ENCODE measurements at regions not wholly inside any gene's neighbourhood (a gene's known extent, or its start where the extent isn't known, plus 50 kb on each side); places are given as distances from the start of the nearest gene placed in this dataset.
A peak's percentile ranks its signal among the peaks of the same experiment; 100 is the strongest.

DNA sequence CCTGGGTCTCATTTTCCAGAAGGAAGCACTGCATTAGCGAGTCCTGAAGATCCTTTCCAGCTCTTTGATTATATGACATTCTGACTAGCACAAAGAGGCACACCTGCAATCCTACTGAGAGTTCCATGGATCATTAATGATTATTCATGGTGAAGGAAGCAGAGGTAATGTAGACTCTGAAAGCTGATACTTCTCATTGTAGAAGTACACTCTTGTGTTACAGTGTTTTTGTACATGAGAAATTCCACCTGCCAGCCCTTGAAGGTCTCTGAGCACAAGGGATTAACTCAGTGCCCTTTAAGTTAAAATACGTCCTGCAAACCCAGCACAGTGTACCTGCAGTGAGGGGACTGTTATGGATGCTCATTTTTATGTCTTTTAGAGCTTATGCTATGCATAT, 558.8 kb upstream of the FBXO33 start:
- H3K36me3 ChIP-seq (ENCODE audit: control insufficient read depth, insufficient read depth, low read length): no peaks in the 10 kb centered on the region
- ChIA-PET CTCF (no interaction called here), POLR2A (no interaction called here)
- no peaks in the 10 kb centered on the region for H3K4me1 ChIP-seq (ENCODE audit: control insufficient read depth, insufficient read depth, low read length)
- no peaks in the 10 kb centered on the region for H3K27me3 ChIP-seq (ENCODE audit: control insufficient read depth, insufficient read depth, low read length)
- TF ChIP-seq, protein P1, sequence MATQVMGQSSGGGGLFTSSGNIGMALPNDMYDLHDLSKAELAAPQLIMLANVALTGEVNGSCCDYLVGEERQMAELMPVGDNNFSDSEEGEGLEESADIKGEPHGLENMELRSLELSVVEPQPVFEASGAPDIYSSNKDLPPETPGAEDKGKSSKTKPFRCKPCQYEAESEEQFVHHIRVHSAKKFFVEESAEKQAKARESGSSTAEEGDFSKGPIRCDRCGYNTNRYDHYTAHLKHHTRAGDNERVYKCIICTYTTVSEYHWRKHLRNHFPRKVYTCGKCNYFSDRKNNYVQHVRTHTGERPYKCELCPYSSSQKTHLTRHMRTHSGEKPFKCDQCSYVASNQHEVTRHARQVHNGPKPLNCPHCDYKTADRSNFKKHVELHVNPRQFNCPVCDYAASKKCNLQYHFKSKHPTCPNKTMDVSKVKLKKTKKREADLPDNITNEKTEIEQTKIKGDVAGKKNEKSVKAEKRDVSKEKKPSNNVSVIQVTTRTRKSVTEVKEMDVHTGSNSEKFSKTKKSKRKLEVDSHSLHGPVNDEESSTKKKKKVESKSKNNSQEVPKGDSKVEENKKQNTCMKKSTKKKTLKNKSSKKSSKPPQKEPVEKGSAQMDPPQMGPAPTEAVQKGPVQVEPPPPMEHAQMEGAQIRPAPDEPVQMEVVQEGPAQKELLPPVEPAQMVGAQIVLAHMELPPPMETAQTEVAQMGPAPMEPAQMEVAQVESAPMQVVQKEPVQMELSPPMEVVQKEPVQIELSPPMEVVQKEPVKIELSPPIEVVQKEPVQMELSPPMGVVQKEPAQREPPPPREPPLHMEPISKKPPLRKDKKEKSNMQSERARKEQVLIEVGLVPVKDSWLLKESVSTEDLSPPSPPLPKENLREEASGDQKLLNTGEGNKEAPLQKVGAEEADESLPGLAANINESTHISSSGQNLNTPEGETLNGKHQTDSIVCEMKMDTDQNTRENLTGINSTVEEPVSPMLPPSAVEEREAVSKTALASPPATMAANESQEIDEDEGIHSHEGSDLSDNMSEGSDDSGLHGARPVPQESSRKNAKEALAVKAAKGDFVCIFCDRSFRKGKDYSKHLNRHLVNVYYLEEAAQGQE (IDR thresholded peaks at IDR 0.05; ENCODE audit: insufficient read depth in 1 of 2, low read depth in 2 of 2, low read length in 1 of 2): no peak
- no peak for TF ChIP-seq POLR2AphosphoS5 (IDR thresholded peaks at IDR 0.05; ENCODE audit: low read depth, low read length)
- TF ChIP-seq, protein P2, sequence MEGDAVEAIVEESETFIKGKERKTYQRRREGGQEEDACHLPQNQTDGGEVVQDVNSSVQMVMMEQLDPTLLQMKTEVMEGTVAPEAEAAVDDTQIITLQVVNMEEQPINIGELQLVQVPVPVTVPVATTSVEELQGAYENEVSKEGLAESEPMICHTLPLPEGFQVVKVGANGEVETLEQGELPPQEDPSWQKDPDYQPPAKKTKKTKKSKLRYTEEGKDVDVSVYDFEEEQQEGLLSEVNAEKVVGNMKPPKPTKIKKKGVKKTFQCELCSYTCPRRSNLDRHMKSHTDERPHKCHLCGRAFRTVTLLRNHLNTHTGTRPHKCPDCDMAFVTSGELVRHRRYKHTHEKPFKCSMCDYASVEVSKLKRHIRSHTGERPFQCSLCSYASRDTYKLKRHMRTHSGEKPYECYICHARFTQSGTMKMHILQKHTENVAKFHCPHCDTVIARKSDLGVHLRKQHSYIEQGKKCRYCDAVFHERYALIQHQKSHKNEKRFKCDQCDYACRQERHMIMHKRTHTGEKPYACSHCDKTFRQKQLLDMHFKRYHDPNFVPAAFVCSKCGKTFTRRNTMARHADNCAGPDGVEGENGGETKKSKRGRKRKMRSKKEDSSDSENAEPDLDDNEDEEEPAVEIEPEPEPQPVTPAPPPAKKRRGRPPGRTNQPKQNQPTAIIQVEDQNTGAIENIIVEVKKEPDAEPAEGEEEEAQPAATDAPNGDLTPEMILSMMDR (IDR thresholded peaks at IDR 0.05): no peak
- no peak for TF ChIP-seq SIN3A (IDR thresholded peaks at IDR 0.05; ENCODE audit: borderline replicate concordance, insufficient read depth, low read depth, low read length)
- TF ChIP-seq TCF7L2 (IDR thresholded peaks at IDR 0.05; ENCODE audit: low read depth, low read length): no peak
- H3K27ac ChIP-seq (ENCODE audit: low read length): no peak overlapping the region
- BruUV-seq (replicated peaks): no TSS peak
- ATAC-seq (no peak), DNase-seq (ENCODE audit: low read depth, low spot score) (no peak)
- in situ Hi-C loops (cut with HindIII; ENCODE audit: low pct_unique_long_range_greater_than_20kb, low sequenced_read_pairs): no loop called here
- H3K4me3 ChIP-seq (ENCODE audit: low read depth in 2 of 2, low read length in 2 of 2): no peak overlapping the region
- intact Hi-C loops (cut with micrococcal nuclease; ENCODE audit: unreplicated experiment): no loop called here
- H3K9me3 ChIP-seq (ENCODE audit: control insufficient read depth, insufficient read depth, low read depth, low read length): no peaks in the 10 kb centered on the region

DNA sequence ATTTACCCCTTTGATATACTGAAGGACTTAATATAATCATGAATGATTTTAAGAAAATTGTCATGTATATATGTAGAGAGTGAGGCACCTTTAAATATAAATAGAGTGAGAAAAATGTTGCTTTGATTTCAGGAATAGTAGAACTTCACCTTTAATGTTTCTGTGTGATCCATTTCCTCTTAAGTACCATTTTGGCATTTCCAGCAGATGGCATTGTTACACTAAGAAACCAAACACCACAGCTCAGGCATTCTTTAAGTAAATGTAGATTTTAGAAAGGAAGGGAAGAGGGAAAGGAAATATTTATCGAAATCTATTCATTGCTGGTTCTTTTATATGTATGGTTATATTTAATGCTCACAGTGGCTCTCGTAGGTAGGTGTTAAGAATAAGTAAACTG, 556.7 kb upstream of the FBXO33 start:
- ATAC-seq (no peak), DNase-seq (ENCODE audit: low read depth, low spot score) (peak; percentile 5)
- no TSS peak for BruUV-seq (replicated peaks)
- TF ChIP-seq, protein P1 (IDR thresholded peaks at IDR 0.05; ENCODE audit: insufficient read depth in 1 of 2, low read depth in 2 of 2, low read length in 1 of 2): no peak
- TF ChIP-seq, protein P2 (IDR thresholded peaks at IDR 0.05): peak; percentile 35; the same call in 1 of the 2 replicates
- Histone ChIP-seq H3K9me3 (ENCODE audit: control insufficient read depth, insufficient read depth, low read depth, low read length) (no peaks in the 10 kb centered on the region), H3K36me3 (ENCODE audit: control insufficient read depth, insufficient read depth, low read length) (no peaks in the 10 kb centered on the region), H3K4me3 (ENCODE audit: low read depth in 2 of 2, low read length in 2 of 2) (no peak overlapping the region), H3K27me3 (ENCODE audit: control insufficient read depth, insufficient read depth, low read length) (no peaks in the 10 kb centered on the region), H3K27ac (ENCODE audit: low read length) (no peak overlapping the region), H3K4me1 (ENCODE audit: control insufficient read depth, insufficient read depth, low read length) (no peaks in the 10 kb centered on the region)
- intact Hi-C loops (cut with micrococcal nuclease; ENCODE audit: unreplicated experiment) (no loop called here), in situ Hi-C loops (cut with HindIII; ENCODE audit: low pct_unique_long_range_greater_than_20kb, low sequenced_read_pairs) (no loop called here)
- POLR2A ChIA-PET: no interaction called here
- CTCF ChIA-PET: no interaction called here

All from Panc1 (cell line).